Spleen (tissue), 7 donors: ENCODE measurements at regions not wholly inside any gene's neighbourhood (a gene's known extent, or its start where the extent isn't known, plus 50 kb on each side); places are given as distances from the start of the nearest gene placed in this dataset.

Experiments
- CTCF ChIP-seq, 11 experiments: fragments of 200-600 bp in 7 of 11; fragments of 450-650 bp in 4 of 11; sonication (generic) in 4 of 11; IDR thresholded peaks in 8 of 11; conservative IDR thresholded peaks in 3 of 11; 1 replicate in 7 of 11; 2 replicates in 4 of 11; pipeline versions ENCODE4 v1.4.0 to v1.8.0; 2016 to 2021; ENCODE audit warnings: antibody characterized with exemption in 11 of 11, inconsistent platforms in 4 of 11, mild to moderate bottlenecking in 1 of 11
- POLR2A ChIP-seq, 3 donors: fragments of 450-650 bp; IDR thresholded peaks; one replicate each; pipeline ENCODE4 v1.5.1; 2017; ENCODE audit warnings: antibody characterized with exemption in 3 of 3, mild to moderate bottlenecking in 1 of 3
- POLR2AphosphoS5 ChIP-seq, 3 donors: sonication (generic); formaldehyde crosslinking; IDR thresholded peaks; one replicate each; pipeline ENCODE4 v1.5.1; 2017; ENCODE audit warnings: antibody characterized with exemption in 3 of 3
- donor health status: DM: no; HTN: no; CAD: no; lungs with moderate emphysema.
- donor health status: DM: no; HTN: no; CAD: no.
- donor health status: DM: no; HTN: no; CAD: no.

- no peak for TF ChIP-seq CTCF (IDR thresholded peaks at IDR 0.05 in 8 of 11, conservative IDR thresholded peaks at IDR 0.05 in 3 of 11)
- no peak for TF ChIP-seq POLR2AphosphoS5 (IDR thresholded peaks at IDR 0.05)
- no peak for TF ChIP-seq POLR2A (IDR thresholded peaks at IDR 0.05)
Measured at GRCh38 chr1:222971146-222971545, 156.3 kb downstream of the DISP1 start.
